ENCODE measurements at regions not wholly inside any gene's neighbourhood (a gene's known extent, or its start where the extent isn't known, plus 50 kb on each side); places are given as distances from the start of the nearest gene placed in this dataset.

DNA sequence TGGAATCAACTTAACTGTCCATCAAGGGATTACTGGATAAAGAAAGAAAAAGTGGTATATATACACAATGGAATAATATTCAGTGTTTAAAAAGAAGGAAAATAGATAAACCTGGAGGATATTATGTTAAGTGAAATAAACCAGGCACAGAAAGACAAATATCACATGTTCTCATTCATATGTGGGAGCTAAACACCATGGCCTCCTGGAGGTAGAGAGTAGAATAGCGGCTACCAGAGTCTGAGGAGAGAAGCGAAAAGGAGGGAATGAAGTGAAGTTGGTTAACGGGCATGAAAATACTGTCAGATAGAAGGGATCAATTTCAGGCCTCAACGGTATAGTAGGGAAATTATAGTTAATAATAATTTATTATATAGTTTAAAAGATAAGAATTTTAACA, 147.5 kb upstream of the OBI1 start:
- H3K36me3 ChIP-seq: no peaks in the 10 kb centered on the region
- TF ChIP-seq CTCF (IDR thresholded peaks at IDR 0.05): peak in 2 of 9 donors; percentile 18 to 42
- WGBS, 2 donors: 52 to 55% methylated on average over 4 of the region's 4 CpGs
- H3K4me3 ChIP-seq: no peak overlapping the region
- H3K9me3 ChIP-seq: peaks cover 0 to 4% (median 0%) of the 10 kb centered on the region in 11 donors
- intact Hi-C loops (cut with DNase I): no loop called here
- no peak overlapping the region for H3K27ac ChIP-seq
- no peaks in the 10 kb centered on the region for H3K4me1 ChIP-seq
- H3K27me3 ChIP-seq: peaks cover 0 to 4% (median 0%) of the 10 kb centered on the region in 7 donors
- DNase-seq (no peak), ATAC-seq (no peak)

DNA sequence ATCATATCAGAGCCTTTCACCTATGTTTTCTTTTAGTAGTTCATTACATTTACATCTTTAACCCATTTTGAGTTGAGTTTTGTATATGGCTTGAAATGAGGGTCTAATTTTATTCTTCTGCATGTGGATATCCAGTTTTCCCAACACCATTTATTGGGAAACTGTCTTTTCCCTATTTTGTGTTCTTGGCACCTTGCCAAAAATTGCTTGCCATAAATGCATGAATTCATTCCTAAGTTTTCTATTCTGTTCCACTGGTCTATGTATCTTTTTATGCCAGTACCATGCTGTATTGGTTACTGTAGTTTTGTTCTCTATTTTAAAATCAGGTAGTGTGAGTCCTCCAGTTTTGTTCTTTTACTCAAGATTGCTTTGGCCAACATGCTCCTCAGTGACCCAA, 144.0 kb upstream of the OBI1 start:
- no peak for TF ChIP-seq CTCF (IDR thresholded peaks at IDR 0.05)
- intact Hi-C loops (cut with DNase I): no loop called here
- DNase-seq: no peak

GRCh38 chr13:78787190-78787589, 128.2 kb upstream of the OBI1 start:
- Histone ChIP-seq H3K4me3 (no peak overlapping the region), H3K4me1 (no peaks in the 10 kb centered on the region), H3K27ac (no peak overlapping the region), H3K36me3 (no peaks in the 10 kb centered on the region), H3K27me3 (peaks cover 0 to 26% (median 4%) of the 10 kb centered on the region in 7 donors), H3K9me3 (no peaks in the 10 kb centered on the region)
- 27 to 32% methylated on average over 8 of the region's 8 CpGs for WGBS, 2 donors
- intact Hi-C loops (cut with DNase I): no loop called here
- ATAC-seq (no peak), DNase-seq (no peak)
- no peak for TF ChIP-seq CTCF (IDR thresholded peaks at IDR 0.05)

More for the DNA sequence above, 144.0 kb upstream of the OBI1 start:
- Histone ChIP-seq H3K27ac (no peak overlapping the region), H3K4me1 (no peaks in the 10 kb centered on the region), H3K9me3 (peaks cover 0 to 4% (median 0%) of the 10 kb centered on the region in 11 donors), H3K36me3 (no peaks in the 10 kb centered on the region), H3K4me3 (no peak overlapping the region), H3K27me3 (no peaks in the 10 kb centered on the region)
- no peak for ATAC-seq

DNA sequence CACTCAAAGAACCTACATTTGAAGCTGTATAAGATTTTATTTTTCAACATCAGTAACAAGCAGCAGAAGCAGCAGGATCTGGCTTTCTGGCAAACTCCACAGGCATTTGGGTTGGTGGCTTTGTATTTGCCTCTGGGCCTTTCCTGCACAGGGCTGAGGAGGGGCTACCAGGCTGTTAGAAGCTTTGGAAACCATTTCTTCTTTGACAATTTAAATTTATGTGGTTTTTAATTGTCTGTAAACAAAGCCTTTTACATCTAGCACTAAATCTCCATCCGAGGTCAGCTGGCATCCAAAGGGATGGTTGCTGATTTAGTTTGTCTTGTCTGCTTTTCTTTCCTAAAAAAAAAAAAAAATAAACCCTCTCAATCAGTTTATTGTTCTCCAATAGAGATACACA, 127.5 kb upstream of the OBI1 start:
- ATAC-seq (no peak), DNase-seq (no peak)
- Histone ChIP-seq H3K4me1 (no peaks in the 10 kb centered on the region), H3K9me3 (no peaks in the 10 kb centered on the region), H3K27me3 (peaks cover 0 to 27% (median 4%) of the 10 kb centered on the region in 7 donors), H3K36me3 (no peaks in the 10 kb centered on the region), H3K27ac (no peak overlapping the region), H3K4me3 (no peak overlapping the region)
- intact Hi-C loops (cut with DNase I): no loop called here
- TF ChIP-seq CTCF (IDR thresholded peaks at IDR 0.05): no peak
- 58 to 66% methylated on average over 1 of the region's 1 CpG for WGBS, 2 donors
